ENCODE measurements at regions not wholly inside any gene's neighbourhood (a gene's known extent, or its start where the extent isn't known, plus 50 kb on each side); places are given as distances from the start of the nearest gene placed in this dataset.

DNA sequence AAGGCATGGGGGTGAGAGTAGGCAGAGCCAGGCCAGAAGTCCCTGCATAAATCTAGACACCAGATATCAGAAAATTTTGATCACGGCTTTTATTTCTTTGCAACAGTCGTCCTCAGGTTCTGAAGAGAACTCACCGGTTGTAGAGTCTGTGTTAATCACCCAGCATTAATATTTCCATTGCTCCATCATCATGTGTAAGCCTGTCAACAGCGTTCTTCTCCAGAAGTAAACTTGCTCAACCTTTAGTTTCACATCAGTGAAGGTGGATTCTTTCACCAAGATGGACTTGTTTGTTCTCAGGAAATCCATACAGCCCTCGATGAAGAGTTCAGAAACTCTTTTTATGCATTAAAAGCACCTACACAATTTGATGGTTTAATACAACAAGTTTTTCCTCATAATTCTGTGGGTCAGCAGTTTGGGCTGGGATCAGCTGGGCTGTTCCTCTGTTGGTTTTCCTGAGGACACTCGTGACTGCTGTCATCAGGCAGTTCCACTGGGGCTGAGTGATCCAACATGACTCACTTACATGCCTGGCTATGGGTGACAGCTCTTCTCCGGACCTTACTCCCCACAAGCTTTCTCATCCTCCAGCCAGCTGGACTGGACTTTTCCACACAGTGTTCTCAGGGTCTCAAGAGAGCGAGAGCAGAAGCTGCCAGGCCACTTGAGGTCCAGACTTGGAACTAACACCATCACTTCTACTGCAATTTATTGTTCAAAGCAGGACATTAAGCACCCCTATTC is 303.4 kb downstream of the ZNF621 start:
- no peak for DNase-seq

DNA sequence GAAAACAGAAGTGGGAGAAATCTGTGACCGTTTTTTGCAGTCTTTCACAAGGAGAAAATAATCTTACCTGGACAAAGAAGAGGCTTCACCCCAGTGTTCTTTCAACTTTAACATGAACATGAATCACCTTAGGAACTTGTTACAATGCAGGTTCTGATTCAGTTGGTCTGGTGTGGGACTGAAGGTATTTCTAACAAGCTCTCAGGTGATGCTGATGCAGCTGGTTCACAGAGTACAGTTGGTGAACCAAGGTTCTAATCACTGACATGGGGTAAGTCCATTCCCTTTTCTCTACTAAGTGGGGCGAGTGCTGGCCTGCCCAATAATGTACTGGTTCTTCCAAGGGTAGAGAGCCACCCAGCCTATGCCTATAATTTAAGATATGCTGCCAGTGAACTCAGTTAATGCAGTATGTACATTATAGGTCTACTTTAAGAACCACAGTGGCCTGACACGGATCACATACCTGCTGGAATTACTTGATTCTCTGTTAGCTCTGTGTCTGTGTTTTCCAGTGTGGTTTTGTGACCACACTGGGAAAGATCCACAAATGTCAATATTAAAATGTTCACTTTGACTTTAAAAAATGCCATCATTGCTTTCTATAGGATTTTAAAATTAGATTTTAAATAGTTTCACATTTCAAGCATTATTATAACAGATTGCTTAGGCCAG is 304.1 kb downstream of the ZNF621 start:
- no peak for DNase-seq

DNA sequence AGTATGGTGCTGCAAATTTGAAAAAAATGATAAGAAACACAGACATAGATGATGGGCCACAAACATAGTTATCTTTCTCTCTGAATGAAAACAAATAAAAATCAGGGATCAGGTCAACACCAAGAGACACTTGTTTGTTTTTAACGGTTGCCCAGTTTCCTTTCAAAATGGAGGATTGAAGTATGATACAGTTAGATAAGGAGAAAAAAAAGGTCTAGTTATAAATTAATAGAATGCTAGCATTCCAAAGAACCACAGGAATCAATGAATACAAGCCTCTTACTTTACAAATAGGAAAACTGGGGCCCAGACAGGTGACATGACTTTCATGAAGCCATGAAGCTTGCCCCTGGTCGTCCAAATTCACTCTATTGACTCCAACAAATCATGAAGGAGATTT is 305.1 kb downstream of the ZNF621 start:
- DNase-seq = no peak

DNA sequence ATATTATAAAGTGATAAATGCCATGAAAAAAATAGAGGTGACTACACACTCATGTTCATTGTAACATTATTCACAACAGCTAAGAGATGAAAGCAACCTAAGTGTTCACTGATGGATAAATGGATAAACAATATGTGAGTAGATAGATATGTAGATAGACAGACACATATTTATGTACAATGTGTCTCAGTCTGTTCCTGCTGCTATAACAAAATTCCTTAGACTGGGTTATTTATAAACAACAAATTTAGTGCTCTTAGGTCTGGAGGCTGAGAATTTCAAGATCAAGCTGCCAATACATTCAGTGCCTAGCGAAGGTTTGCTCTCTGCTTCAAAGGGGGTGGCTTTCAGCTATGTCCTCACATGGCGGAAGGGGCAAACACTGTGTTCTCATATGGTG is 312.5 kb downstream of the ZNF621 start:
- no peak for DNase-seq

DNA sequence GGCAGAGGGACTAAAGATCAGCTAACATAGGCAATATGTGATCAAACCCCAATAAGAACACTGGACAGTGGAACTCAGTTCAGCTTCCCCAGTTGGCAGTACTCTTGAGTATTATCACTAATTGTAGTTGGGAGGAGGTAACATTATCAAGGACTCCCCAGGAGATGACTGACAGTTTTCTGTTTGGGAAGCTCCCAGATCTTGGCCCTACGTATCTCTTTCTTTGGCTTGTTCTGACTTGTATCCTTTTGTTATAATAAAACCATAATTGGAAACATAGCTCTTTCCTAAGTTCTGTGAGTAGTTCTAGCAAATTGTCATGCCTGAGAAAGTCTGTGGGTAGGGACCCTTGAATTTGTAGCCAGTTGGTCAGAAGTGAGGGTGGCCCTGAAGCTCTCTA is 316.4 kb downstream of the ZNF621 start:
- DNase-seq = no peak

DNA sequence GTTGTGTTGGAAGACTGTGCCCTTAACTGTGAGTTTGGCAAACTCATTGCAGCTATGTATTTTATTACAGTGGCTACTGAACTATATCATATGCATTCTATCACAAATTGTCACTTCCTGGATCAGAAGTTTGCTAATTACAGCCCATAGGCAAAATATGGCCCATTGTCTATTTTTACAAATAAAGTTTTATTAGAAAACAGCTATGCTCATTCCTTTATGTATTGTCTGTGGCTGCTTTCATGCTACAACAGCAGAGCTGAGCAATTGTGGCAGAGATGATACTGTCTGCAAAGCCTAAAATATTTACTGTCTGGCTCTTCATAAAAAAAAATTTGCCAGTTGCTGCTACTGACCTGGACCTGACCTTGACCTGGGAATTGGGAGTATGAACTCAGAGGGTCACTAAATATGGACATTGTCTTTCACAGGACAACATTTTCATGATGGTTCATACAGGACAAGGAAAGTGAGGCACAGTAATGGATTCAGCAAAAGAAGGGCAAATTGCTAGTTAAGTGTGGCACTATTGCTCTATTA is 316.9 kb downstream of the ZNF621 start:
- DNase-seq = no peak

DNA sequence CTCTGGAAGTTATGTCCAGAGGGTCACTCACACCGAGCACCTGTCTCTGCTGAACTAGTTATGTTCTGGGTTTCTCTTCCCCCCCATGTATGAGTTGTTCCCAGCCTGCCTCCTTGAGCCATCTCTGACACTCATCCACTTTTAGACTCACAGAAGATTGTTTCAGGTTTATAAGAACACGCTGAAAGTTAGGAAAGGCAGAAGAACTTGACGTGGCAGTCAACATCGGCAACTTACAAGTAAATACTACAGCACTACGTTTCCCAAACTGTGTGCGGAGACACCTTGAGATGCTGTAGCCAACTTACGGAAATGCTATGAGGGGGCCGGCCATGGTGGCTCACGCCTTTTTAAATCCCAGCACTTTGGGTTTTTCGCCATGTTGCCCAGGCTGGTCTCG is 318.0 kb downstream of the ZNF621 start:
- DNase-seq = no peak

DNA sequence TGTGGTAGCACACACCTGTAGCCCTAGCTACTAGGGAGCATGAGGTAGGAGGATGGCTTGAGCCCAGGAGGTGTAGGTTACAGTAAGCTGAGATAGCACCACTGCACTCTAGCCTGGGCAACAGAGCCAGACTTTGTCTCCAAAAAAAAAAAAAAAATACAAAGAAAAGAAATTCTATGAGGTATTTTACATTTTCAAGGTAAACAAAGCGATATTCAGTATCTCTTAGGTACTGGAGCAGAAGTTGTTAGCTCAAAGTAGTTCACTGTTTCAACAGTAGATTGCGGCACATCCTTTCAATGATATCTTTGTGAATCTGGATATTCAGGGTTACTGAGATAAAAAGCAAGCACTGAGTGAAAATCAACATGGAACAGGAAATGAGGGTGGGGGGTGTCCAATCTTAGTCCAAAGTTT is 318.5 kb downstream of the ZNF621 start:
- DNase-seq = no peak

DNA sequence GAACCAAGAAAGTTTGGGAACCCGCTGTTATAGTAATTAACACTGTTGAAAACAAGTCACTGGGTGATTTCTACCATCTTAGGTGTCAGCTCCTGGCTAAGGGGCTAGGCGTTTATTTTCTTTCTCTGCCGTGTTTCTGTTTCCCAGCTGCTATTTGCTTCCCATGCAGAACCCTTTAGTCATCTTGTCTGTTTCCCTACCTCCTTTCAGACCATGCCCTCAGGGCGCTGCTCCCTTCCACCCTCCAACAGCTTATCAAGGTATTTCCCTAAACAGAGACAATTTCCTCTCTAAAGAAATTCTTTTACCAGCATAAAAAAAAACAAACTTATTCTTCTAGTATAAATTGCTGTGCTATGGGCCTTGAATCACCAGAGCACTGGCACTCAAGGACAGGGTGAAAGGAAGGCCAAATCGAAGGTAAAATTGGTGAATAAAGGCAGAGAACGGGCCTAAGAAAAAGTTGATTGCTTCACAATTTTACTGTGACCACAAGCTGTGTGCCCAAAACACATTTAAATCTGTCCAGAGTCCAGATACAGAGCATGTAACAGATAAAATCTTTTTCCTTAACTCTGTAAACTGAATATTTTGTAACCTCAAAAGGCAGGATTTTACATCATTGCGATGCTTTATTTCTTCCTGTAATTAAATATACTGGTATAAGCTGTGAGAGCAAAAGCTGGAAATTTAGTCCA is 319.2 kb downstream of the ZNF621 start:
- no peak for DNase-seq

DNA sequence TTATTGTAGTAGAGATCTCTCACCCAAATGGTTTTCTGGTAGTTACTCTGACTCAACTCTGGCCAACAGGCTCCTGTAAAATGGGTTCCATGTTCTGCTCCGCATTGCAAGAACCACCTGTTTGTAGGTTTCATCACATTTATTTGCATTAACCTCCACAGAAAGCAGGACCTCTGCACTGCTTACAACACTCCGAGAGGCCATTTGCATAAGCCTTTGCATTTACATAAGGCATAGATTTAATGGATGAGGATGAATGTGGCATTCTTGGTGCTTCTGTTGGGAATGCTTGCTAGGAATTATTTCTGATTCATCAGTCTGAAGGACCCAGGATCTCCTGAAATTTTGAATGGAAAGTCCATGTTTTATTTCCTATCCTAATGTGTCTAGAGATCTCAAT is 320.1 kb downstream of the ZNF621 start:
- no peak for DNase-seq

DNA sequence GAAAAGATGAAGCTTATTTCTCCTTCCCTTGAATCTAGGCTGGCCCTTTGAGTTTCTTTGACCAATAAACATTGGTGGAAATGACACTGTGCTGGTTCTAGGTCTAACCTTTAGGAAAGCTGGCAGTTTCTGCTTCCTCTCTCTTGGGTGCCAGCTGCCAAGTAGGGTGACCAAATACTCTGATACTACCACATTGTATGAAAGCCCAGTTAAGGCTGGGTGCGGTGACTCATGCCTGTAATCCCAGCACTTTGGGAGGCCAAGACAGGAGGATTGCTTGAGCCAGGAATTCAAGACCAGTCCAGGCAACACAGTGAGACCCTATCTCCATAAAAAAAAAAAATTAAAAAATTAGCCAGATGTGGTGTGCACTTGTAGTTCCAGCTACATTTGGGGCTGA is 320.7 kb downstream of the ZNF621 start:
- no peak for DNase-seq

DNA sequence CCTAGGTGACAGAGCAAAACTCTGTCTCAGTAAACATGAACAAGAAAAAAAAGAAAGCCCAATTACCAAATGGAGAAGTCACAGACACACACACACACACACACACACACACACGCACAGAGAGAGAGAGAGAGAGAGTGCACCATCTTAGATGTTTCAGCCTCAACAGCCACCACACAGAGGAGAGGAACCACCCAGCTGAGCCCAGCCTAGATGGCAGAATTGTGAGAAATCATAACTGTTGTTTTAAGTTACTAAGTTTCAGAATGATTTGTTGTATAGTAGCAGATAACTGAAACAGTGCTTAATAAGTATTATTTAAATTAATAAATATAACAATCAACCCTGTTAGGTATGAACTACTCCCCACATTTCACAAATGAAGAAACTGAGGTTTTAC is 321.2 kb downstream of the ZNF621 start:
- no peak for DNase-seq

DNA sequence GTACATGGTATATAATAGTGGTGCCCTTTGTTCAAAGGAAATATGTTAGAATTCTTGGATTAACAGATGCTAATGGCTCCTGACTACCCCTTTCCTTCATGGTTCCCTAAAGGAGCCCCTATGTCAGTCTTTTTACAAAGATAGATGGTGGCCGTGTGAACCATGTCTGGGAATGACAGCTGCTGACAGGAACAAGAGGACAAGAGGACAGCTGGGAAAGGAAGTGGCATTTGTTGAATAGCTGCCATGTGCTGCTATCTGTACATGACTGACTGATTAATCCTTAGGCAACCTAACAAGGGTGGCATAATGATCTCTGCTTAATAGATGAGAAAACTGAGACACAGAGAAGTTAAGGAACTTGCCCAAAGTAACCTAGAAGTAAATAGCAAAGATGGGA is 321.7 kb downstream of the ZNF621 start:
- DNase-seq = no peak

DNA sequence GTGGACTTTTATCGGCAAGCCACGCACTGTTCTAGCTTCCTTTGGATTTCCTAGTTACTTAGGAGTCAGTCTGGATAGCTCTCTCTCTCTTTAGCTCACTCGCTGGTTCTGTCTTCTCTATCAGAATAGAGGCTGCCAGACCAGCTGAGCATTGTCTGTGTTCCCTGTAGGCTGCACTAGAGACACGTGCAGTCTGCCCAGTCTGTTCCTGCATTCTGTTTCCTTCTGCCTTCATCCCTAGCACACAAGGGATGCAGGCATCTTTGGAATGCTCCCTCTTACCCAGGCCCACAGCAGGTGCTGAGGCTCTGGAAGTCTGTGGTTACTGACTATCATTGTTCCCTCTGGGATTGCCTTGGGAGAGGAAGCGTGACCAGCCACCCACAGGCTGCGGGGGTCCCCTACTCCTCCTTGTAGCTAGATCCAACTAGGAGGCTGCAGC is 322.8 kb downstream of the ZNF621 start:
- no peak for DNase-seq

DNA sequence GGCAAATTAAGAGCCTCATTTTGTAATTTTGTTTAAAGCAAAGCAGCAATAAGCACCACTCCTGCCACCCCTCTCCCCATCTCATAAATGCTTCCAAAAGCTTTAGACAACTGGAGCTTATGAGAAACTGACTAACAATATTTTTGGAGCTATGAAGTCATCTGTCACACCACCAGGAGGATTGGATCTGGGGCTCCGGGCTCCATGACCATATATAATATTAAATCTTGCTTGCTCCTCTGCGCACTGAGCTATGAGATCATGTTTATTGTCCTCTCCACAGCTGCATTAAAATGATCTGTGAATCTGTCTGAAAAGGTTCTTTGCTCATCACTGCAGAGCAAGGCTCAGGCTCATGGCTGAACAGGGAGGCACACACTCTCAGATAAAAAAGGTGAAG is 323.7 kb downstream of the ZNF621 start:
- DNase-seq = no peak

DNA sequence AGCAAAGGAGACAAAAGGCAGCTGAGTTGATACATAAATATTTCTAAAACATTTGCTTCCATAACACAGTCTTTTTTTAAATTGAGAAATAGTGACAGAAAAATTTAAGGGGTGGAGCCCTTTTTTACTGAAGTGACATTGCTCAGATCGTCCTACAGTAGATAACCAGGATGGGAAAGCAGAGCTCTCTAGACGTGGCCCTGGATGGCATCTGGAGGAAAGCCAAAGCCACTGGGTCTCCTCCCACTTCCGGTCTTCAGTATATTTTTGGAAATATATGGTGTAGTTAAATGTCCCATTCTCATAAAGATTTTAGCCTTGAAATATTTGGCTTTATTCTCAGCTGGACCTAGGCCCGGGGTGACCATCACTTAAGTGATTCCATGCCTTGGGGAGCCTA is 326.1 kb downstream of the ZNF621 start:
- no peak for DNase-seq

DNA sequence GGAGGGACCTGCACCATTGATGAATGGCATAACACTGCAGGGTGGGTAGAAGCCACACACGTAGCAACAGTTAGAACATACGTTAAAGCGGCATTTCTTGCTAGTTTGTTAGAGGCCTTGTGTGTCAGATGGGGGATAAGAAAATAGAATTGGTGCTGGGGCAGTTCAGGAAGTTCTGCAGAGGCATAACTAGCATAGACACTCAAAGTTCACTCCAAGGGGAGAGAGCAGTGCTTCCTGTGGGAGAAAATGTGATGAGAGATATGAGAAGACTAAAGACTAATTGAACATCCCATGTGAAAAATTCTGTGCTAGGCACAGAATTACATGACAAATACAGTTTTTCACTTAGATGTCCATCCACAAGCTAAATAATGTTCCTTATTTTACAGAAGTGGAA is 327.1 kb downstream of the ZNF621 start:
- DNase-seq = no peak

DNA sequence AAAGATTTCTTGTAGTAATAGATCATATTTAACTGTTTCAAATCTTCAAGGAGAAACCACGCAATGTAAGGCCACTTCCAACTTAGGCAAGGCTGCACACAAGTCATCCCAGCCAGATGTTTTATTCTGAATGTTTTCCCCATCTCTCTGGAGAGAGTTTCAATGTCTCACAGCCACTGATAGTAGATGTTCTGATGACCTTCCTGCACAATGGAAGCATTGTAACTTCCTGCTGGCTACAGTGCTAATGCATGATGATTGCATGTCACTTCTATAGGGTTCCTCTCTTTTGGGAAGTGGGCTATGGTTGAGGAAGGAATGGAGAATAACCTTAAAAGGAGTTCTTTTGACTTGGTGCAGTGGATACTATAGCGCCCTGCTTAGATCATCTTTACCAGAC is 328.0 kb downstream of the ZNF621 start:
- DNase-seq = no peak

DNA sequence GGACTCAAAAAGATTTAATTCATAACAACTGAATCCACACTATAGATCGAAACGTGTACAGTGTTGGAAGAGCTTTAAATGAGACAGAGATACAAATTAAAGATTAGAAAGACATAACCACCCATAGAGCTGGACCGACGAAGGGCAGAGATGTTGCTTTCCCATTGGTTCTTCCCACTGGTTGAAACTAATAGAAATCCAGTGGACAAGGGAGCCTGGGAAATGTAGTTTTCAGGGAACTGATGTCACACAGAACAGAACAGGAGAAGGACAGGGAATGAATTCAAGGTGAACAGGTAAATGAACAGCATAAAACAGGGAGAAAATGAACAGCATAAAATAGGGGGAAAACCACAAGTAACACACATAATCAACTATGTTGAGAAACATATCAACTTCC is 328.7 kb downstream of the ZNF621 start:
- DNase-seq = no peak

DNA sequence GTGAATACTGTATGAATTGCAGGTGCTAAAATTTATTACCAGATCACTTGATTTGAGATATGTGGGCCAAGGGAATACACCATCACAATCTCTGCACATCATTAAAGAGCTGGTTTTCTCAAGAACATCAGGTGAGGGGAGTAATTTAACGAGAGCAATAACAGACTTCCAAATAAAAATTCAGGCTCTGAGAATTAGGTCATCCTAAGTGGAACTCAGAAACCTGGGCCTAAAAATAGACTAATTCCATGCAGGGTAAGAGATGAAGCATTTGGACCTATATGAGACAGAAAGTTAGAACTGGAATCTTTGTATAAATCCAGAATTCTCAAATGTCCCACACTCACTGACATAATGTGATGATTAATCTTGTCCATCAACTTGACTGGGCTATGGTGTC is 331.1 kb downstream of the ZNF621 start:
- DNase-seq = no peak

DNA sequence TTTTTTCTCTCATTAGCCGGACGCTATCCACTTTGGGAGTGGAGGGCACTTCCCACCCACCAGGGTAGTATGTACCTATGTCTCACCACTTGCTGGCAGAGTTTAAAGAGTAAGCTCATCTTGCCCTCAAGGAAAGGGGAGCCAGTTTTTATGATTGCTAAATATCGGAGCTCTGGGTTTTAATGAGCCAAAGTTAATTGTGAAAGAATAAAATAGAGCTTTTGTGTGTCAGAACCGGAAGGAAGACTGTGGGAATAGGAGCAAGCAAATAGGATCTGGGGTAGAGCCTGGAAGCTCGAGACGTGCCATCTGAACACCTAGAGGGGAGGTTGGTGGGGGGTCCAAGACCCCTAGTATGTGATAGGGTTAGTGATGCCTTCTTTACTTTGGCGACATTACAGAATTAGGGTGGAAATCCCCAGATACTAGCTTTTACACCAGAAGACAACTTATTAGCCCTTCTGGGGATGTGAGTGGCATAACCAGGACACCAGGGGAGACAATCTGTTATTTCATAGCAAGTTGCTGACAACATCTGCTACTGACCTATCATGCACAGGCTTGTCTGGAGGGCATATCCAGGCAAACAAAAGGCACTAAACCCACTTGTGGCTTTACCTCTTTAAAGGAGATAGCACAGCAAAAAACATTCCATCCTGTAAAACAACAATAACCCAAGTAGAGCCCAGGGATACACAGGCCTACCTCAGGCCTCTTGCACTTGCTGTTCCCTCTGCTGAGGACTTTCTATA is 333.8 kb downstream of the ZNF621 start:
- DNase-seq = no peak

DNA sequence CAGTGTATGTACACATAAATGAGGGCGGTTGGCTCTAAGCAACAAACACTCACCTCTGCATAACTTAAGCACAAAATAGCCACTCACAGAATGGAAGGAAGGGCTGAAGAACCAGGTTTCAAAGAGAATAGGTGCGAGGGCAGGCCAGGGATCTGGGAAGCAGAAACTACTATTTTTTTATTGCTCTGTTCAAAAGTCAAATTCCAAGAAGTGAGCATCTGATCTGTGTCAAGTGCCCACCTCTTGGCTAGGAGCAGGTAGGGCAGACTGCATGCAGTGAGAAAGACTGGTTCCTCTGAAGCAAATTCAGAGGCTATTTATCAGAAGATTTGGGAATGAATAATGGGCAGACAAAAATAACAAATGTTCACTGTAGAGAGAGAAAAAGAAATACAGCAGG is 336.4 kb upstream of the CTNNB1 start:
- DNase-seq = no peak

DNA sequence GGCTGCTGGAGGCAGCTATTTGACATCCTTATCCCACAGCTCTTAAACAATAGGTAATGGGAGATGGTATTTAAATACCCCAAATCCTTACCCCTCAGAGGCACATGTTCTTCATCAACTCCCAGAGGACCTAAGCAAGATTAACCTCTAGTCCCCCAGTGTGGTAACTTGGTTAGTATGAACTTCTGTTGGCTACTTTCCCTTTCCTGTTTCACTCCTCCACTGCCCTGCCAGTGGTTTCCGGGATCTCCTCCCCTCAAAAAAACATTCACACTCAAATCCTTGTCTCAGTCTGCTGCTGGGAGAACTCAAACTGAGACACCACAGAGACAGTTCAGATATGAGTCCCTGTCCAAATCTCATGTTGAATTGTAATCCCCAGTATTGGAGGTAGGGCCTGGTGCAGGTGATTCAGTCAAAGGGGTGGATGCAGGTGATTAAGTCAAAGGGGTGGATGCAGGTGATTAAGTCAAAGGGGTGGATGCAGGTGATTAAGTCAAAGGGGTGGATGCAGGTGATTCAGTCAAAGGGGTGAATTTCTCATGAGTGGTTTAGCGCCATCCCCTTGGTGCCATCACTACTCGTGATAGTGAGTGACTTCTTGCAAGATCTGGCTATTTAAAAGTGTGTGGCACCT is 335.0 kb upstream of the CTNNB1 start:
- DNase-seq = no peak

Data from T-helper 9 cell (primary cell).